Neural cell (in vitro differentiated cells): ENCODE measurements at regions not wholly inside any gene's neighbourhood (a gene's known extent, or its start where the extent isn't known, plus 50 kb on each side); places are given as distances from the start of the nearest gene placed in this dataset.

ENCODE experiments used
- CTCF ChIP-seq: fragments of 450-650 bp; IDR thresholded peaks from 2 replicates; pipeline ENCODE4 v1.5.1; 2014; ENCODE audit warnings: antibody characterized with exemption, mild to moderate bottlenecking, moderate library complexity; ENCODE audit not compliant: poor library complexity, severe bottlenecking
- EZH2 ChIP-seq: fragments of 200-600, 300-800 bp; shearing (Covaris generic), sonication (generic); IDR thresholded peaks from 2 replicates; pipeline ENCODE4 v1.6.1; 2014; ENCODE audit warnings: antibody characterized with exemption, low read length, borderline replicate concordance, mild to moderate bottlenecking; ENCODE audit not compliant: insufficient read depth, poor library complexity, severe bottlenecking
- POLR2AphosphoS5 ChIP-seq: IDR thresholded peaks from 2 replicates; pipeline ENCODE4 v1.6.1; 2012
- REST ChIP-seq: IDR thresholded peaks from 2 replicates; pipeline ENCODE4 v1.6.1; 2012; ENCODE audit warnings: borderline replicate concordance
- SMC3 ChIP-seq: fragments of 450-650 bp; conservative IDR thresholded peaks from 2 replicates; pipeline ENCODE4 v1.6.1; 2014; ENCODE audit warnings: antibody characterized with exemption, mild to moderate bottlenecking, moderate library complexity; ENCODE audit not compliant: poor library complexity
- TAF1 ChIP-seq: IDR thresholded peaks from 2 replicates; pipeline ENCODE4 v1.6.1; 2012; ENCODE audit warnings: low read depth

- TF ChIP-seq CTCF (peak; percentile 95), SMC3 (peak; percentile 95), REST (no peak), TAF1 (no peak), POLR2AphosphoS5 (no peak), EZH2 (no peak)
Observed at GRCh38 chr4:157978680-157979361, 194.0 kb downstream of the GASK1B start.
